Motor neuron (in vitro differentiated cells): ENCODE measurements at regions not wholly inside any gene's neighbourhood (a gene's known extent, or its start where the extent isn't known, plus 50 kb on each side); places are given as distances from the start of the nearest gene placed in this dataset.
"Not testable (repeated sequence)": the region's sequence is repeated elsewhere in the genome, so short reads cannot be mapped to it uniquely, and the experiment has no call there.

ENCODE experiments used
- ATAC-seq, 8 experiments: fragments of 200-7000 bp; cut with Tn5 transposase; replicated peaks in 6 of 8; 2 replicates each; pipeline ENCODE4 v1.8.0; 2021; ENCODE audit warnings: mild to moderate bottlenecking in 8 of 8, moderate library complexity in 8 of 8
- H3K27ac ChIP-seq, 2 donors: fragments of 250-450 bp; sonication (Bioruptor Pico); 2 replicates each; pipeline ENCODE4 v1.9.0; 2021; ENCODE audit warnings: antibody characterized with exemption in 2 of 2, mild to moderate bottlenecking in 2 of 2, moderate library complexity in 1 of 2
- H3K4me1 ChIP-seq, 2 donors: fragments of 250-450 bp; sonication (Bioruptor Pico); replicated peaks in 1 of 2; 2 replicates each; pipeline ENCODE4 v1.6.1; 2021; ENCODE audit warnings: antibody characterized with exemption in 2 of 2, mild to moderate bottlenecking in 2 of 2, moderate library complexity in 1 of 2
- H3K4me3 ChIP-seq, 5 donors: fragments of 250-450 bp; sonication (Bioruptor Pico); 2 replicates each; pipeline ENCODE4 v1.9.0; 2021; ENCODE audit warnings: antibody characterized with exemption in 5 of 5, mild to moderate bottlenecking in 5 of 5, moderate library complexity in 4 of 5
- WGBS, 10 experiments: fragments of 450-650 bp; shearing (Covaris generic); methylation state at CpG; one replicate each; pipeline ENCODE4 v1.0.0; 2022; 5-methylcytosine and 5-hydroxymethylcytosine counted together
- in situ Hi-C, 9 experiments: fragments of 400-800 bp; cut with MboI; loops; one replicate each; pipeline ENCODE4 v1.15.0; 2021; ENCODE audit warnings: low sequenced_read_pairs in 9 of 9, low pct_unique_long_range_greater_than_20kb in 2 of 9; ENCODE audit not compliant: unreplicated experiment in 9 of 9

DNA sequence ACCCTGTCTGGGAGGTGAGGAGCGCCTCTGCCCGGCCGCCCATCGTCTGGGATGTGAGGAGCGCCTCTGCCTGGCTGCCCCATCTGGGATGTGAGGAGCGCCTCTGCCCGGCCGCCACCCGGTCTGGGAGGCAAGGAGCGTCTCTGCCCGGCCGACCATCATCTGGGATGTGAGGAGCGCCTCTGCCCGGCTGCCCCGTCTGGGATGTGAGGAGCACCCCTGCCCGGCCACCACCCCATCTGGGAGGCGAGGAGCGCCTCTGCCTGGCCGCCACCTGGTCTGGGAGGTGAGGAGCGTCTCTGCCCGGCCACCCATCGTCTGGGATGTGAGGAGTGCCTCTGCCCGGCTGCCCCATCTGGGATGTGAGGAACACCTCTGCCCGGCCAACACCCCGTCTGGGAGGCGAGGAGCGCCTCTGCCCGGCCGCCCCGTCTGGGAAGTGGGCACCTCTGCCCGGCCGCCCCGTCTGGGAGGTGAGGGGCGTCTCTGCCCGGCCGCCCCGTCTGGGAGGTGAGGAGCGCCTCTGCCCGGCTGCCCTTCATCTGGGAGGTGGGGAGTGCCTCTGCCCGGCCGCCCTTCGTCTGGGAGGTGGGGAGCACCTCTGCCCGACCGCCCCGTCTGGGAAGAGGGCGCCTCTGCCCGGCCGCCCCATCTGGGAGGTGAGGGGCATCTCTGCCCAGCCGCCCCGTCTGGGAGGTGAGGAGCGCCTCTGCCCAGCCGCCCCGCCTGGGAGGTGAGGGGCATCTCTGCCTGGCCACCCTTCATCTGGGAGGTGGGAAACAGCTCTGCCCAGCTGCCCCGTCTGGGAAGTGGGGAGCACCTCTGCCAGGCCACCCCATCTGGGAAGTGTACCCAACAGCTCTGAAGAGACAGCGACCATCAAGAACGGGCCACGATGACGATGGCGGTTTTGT is 399.7 kb downstream of the CAAP1 start:
- 76 to 100% (median 100%) methylated on average over 2 to 5 of the region's 59 CpGs; no CpG with 5 or more reads in 7 of the 10 experiments for WGBS, 10 experiments
- ATAC-seq, H3K4me1 ChIP-seq, H3K4me3 ChIP-seq, H3K27ac ChIP-seq, in situ Hi-C loops: not testable (repeated sequence)

GRCh38 chr9:26491922-26492607 is 400.5 kb downstream of the CAAP1 start:
- H3K4me3 ChIP-seq, H3K27ac ChIP-seq, H3K4me1 ChIP-seq, in situ Hi-C loops, ATAC-seq: not testable (repeated sequence)
- 47 to 90% (median 90%) methylated on average over 2 to 11 of the region's 35 CpGs; no CpG with 5 or more reads in 7 of the 10 experiments for WGBS, 10 experiments

- Histone ChIP-seq H3K4me3 (no peak overlapping the region), H3K4me1 (no peaks in the 10 kb centered on the region), H3K27ac (no peak overlapping the region)
- in situ Hi-C loops = no loop called here
- 47 to 100% (median 84%) methylated on average over 2 to 12 of the region's 15 CpGs; no CpG with 5 or more reads in 1 of the 10 experiments for WGBS, 10 experiments
- ATAC-seq = no peak
Measured at GRCh38 chr9:26483991-26484390, 408.6 kb downstream of the CAAP1 start.

- in situ Hi-C loops = no loop called here
- no peak for ATAC-seq
- Histone ChIP-seq H3K27ac (no peak overlapping the region), H3K4me1 (no peaks in the 10 kb centered on the region), H3K4me3 (no peak overlapping the region)
Measured at GRCh38 chr9:26477963-26478362, 414.6 kb downstream of the CAAP1 start.

DNA sequence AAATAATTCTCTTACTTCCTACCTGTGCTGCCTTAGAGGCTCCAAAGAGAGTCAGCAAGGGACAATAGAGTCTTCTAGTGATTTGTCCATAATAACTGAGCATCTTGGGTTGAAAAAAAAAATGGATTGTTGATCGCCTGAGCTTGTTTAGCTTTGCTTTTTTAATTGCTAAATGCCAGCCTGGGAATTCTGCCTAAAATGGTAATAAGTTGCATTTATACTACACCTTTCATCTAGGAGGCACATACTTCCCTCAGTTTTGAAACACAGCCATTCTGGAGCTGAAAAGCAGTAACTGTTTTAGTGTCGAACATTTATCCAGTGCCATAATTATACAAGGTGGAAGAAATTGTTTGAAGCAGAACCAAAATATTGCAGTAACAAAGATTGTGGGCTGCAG is 421.3 kb downstream of the CAAP1 start:
- no peak overlapping the region for H3K4me3 ChIP-seq
- no peaks in the 10 kb centered on the region for H3K4me1 ChIP-seq
- in situ Hi-C loops = no loop called here
- no peak for ATAC-seq
- 0 to 100% (median 75%) methylated on average over 1 to 2 of the region's 2 CpGs; no CpG with 5 or more reads in 2 of the 10 experiments for WGBS, 10 experiments
- no peak overlapping the region for H3K27ac ChIP-seq

DNA sequence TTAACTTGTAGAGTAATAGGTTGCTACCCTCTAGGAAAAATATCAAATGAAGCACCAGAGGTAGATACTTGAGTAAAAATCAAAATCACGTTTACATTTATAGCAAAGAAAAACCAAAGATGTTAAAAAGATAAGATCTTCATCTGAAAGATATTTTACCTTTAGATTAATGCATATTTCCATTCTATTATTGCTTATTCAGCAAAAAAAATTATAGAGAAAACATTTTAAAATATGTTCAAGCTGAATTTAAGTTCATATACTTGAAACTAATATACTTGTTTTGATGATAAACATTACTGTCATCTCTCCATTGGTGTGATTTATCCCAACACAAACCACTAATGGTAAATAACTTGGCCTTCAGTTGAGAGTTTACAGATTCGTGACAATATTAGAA is 422.3 kb downstream of the CAAP1 start:
- H3K4me1 ChIP-seq = no peaks in the 10 kb centered on the region
- 0 to 90% (median 77%) methylated on average over 1 to 2 of the region's 2 CpGs for WGBS, 10 experiments
- no peak for ATAC-seq
- H3K4me3 ChIP-seq = no peak overlapping the region
- in situ Hi-C loops = no loop called here
- H3K27ac ChIP-seq = no peak overlapping the region

- WGBS, 10 experiments = 11 to 88% (median 78%) methylated on average over 1 of the region's 1 CpG; no CpG with 5 or more reads in 2 of the 10 experiments
- Histone ChIP-seq H3K4me1 (peaks cover 0 to 13% of the 10 kb centered on the region in 2 donors), H3K4me3 (no peak overlapping the region), H3K27ac (no peak overlapping the region)
- ATAC-seq = peak in 3 of 8 experiments; percentile 13 to 50 (median 43)
- in situ Hi-C loops = no loop called here
Measured at GRCh38 chr9:26463837-26464236, 428.8 kb downstream of the CAAP1 start.

DNA sequence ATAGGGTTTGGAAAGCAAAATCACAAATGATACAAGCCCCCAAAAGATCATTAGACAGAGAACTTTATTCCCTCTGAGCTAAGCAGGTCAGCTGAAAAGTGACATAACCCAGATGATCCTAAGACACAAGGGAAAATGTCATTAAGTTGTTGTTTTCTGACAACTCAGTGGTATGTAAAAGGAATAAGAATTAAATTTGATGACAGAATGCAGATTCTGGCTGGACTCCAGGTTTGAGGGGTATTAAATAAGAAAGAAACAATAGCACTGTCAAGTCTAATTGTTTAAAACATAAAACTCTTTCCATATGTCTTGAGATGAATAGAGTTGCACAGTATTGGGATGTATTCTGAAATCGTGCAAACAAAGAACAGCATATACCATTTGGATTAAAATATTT is 429.9 kb downstream of the CAAP1 start:
- Histone ChIP-seq H3K27ac (no peak overlapping the region), H3K4me1 (peaks cover 0 to 19% of the 10 kb centered on the region in 2 donors), H3K4me3 (no peak overlapping the region)
- ATAC-seq = no peak
- WGBS, 10 experiments = 0 to 100% (median 50%) methylated on average over 1 of the region's 1 CpG; no CpG with 5 or more reads in 3 of the 10 experiments
- in situ Hi-C loops = no loop called here

- WGBS, 10 experiments = 0 to 67% (median 20%) methylated on average over 1 of the region's 1 CpG; no CpG with 5 or more reads in 3 of the 10 experiments
- in situ Hi-C loops = no loop called here
- peak in 3 of 8 experiments; percentile 29 to 49 (median 37) for ATAC-seq
Measured at GRCh38 chr9:26462213-26462612, 430.4 kb downstream of the CAAP1 start.

GRCh38 chr9:26460624-26461023 is 432.0 kb downstream of the CAAP1 start:
- 0 to 57% (median 14%) methylated on average over 1 of the region's 1 CpG; no CpG with 5 or more reads in 3 of the 10 experiments for WGBS, 10 experiments
- in situ Hi-C loops = no loop called here
- Histone ChIP-seq H3K4me1 (peaks cover 2 to 29% of the 10 kb centered on the region in 2 donors), H3K4me3 (no peak overlapping the region), H3K27ac (no peak overlapping the region)
- peak in 1 of 8 experiments; percentile 15 for ATAC-seq

More at GRCh38 chr9:26462213-26462612, 430.4 kb downstream of the CAAP1 start:
- Histone ChIP-seq H3K4me3 (no peak overlapping the region), H3K4me1 (peaks cover 0 to 23% of the 10 kb centered on the region in 2 donors), H3K27ac (no peak overlapping the region)

DNA sequence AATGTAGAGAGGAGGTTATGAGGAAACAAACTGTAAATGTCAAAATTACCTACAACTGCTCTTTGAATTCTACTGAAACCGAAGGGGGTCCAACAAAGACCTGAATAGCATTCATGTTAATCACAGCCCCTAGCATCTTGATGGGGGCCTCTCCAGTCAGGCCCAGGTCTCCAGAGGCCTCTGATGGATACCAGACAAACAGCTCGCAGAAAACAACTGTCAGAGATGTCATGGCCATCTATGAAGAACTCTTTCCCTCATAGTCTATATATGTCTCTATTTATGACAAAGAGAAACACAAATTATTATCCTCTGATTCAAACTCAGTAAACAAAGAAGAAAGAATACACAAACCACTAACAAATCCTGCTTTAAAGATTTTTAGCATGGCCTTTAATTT is 432.6 kb downstream of the CAAP1 start:
- Histone ChIP-seq H3K4me3 (no peak overlapping the region), H3K27ac (no peak overlapping the region), H3K4me1 (peaks cover 2 to 29% of the 10 kb centered on the region in 2 donors)
- WGBS, 10 experiments = 8 to 83% (median 44%) methylated on average over 1 to 2 of the region's 2 CpGs; no CpG with 5 or more reads in 1 of the 10 experiments
- in situ Hi-C loops = no loop called here
- no peak for ATAC-seq

DNA sequence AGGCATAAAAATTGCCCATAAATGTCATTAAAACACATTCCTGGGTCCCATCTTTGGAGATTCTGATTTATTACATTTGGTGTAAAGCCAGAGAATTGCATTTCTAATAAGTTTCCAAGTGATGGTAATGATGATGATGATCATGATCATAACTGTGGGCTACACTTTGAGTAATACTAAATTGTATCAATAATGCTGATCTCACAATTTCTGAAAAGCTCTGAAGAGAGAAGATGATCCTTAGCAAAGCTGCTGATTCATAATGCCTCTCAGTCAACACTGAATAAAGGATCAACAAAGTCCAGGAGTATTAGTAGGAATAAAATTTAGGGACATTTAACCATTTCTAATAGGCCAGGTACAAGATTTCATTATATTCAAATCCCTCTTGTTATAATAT is 434.5 kb downstream of the CAAP1 start:
- Histone ChIP-seq H3K4me3 (no peak overlapping the region), H3K27ac (no peak overlapping the region), H3K4me1 (peaks cover 2 to 29% of the 10 kb centered on the region in 2 donors)
- no peak for ATAC-seq
- in situ Hi-C loops = no loop called here

DNA sequence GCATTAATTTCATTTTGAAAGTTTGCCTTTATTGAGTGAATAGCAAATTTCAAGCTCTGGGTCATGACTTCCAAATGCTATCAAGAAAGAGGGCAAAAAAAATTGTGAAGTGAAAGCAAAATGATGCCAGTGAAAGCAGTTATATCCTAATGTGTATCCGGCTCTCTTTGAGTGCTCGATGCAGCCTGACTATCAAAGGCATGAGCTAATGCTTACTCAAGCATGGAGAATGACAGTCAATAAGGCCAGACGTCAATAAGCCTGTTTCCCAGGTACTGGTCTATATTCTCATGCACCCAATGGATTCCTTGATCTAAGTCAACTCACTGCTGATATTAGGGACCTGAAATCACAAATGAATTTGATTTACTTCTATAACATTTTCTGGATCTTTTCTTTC is 435.5 kb downstream of the CAAP1 start:
- Histone ChIP-seq H3K4me1 (peaks cover 2 to 29% of the 10 kb centered on the region in 2 donors), H3K4me3 (no peak overlapping the region), H3K27ac (no peak overlapping the region)
- WGBS, 10 experiments = 6 to 92% (median 55%) methylated on average over 2 to 3 of the region's 3 CpGs; no CpG with 5 or more reads in 1 of the 10 experiments
- ATAC-seq = peak in 3 of 8 experiments; percentile 34 to 72 (median 61)
- in situ Hi-C loops = no loop called here
